ENCODE measurements at regions not wholly inside any gene's neighbourhood (a gene's known extent, or its start where the extent isn't known, plus 50 kb on each side); places are given as distances from the start of the nearest gene placed in this dataset.

GRCh38 chr12:115313929-115314328 lies 630.0 kb upstream of the TBX3 start:
- H3K36me3 ChIP-seq: no peaks in the 10 kb centered on the region
- no peaks in the 10 kb centered on the region for H3K27me3 ChIP-seq
- no peak for DNase-seq
- WGBS, 2 donors: 27 to 42% methylated on average over 2 of the region's 2 CpGs
- no peaks in the 10 kb centered on the region for H3K9me3 ChIP-seq
- intact Hi-C loops (cut with DNase I): no loop called here
- H3K4me1 ChIP-seq: no peaks in the 10 kb centered on the region
- TF ChIP-seq, protein P1, sequence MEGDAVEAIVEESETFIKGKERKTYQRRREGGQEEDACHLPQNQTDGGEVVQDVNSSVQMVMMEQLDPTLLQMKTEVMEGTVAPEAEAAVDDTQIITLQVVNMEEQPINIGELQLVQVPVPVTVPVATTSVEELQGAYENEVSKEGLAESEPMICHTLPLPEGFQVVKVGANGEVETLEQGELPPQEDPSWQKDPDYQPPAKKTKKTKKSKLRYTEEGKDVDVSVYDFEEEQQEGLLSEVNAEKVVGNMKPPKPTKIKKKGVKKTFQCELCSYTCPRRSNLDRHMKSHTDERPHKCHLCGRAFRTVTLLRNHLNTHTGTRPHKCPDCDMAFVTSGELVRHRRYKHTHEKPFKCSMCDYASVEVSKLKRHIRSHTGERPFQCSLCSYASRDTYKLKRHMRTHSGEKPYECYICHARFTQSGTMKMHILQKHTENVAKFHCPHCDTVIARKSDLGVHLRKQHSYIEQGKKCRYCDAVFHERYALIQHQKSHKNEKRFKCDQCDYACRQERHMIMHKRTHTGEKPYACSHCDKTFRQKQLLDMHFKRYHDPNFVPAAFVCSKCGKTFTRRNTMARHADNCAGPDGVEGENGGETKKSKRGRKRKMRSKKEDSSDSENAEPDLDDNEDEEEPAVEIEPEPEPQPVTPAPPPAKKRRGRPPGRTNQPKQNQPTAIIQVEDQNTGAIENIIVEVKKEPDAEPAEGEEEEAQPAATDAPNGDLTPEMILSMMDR (IDR thresholded peaks at IDR 0.05): no peak
- no peak for TF ChIP-seq POLR2A (IDR thresholded peaks at IDR 0.05)
- H3K27ac ChIP-seq: no peak overlapping the region
- H3K4me3 ChIP-seq (replicated peaks in 1 of 3): no peak overlapping the region

GRCh38 chr12:115312901-115313300 lies 628.9 kb upstream of the TBX3 start:
- 72 to 79% methylated on average over 3 of the region's 3 CpGs for WGBS, 2 donors
- TF ChIP-seq POLR2A (IDR thresholded peaks at IDR 0.05): no peak
- TF ChIP-seq, protein P1 (IDR thresholded peaks at IDR 0.05): no peak
- intact Hi-C loops (cut with DNase I): no loop called here
- no peak for DNase-seq
- Histone ChIP-seq H3K9me3 (no peaks in the 10 kb centered on the region), H3K27ac (no peak overlapping the region), H3K36me3 (no peaks in the 10 kb centered on the region), H3K4me3 (replicated peaks in 1 of 3) (no peak overlapping the region), H3K27me3 (no peaks in the 10 kb centered on the region), H3K4me1 (no peaks in the 10 kb centered on the region)

DNA sequence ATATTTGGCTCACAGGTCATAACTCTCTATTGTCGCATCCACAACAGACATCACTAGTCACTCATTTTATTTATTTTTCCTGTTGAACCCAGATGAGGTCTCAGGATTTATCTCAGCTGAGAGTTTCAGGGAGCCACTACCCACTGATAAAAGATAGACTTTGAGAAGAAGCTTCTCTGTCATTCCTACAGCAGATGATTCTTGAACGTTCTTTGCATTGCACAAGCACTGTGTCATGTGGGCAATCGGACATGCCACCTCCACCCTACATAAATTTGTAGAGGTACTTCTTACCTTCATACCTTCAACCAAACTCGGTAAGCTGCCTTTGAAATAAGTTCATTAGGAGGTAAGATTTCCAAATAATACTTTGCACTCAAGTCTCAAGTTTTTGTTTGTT lies 627.9 kb upstream of the TBX3 start:
- DNase-seq: no peak
- intact Hi-C loops (cut with DNase I): no loop called here
- H3K36me3 ChIP-seq: no peaks in the 10 kb centered on the region
- no peak for TF ChIP-seq POLR2A (IDR thresholded peaks at IDR 0.05)
- TF ChIP-seq, protein P1 (IDR thresholded peaks at IDR 0.05): no peak
- no peaks in the 10 kb centered on the region for H3K4me1 ChIP-seq
- H3K9me3 ChIP-seq: no peaks in the 10 kb centered on the region
- H3K27ac ChIP-seq: no peak overlapping the region
- no peak overlapping the region for H3K4me3 ChIP-seq (replicated peaks in 1 of 3)
- whole genome bisulfite sequencing, 2 donors: 90 to 92% methylated on average over 4 of the region's 4 CpGs
- no peaks in the 10 kb centered on the region for H3K27me3 ChIP-seq

- Histone ChIP-seq H3K27me3 (no peaks in the 10 kb centered on the region), H3K36me3 (no peaks in the 10 kb centered on the region), H3K4me3 (replicated peaks in 1 of 3) (no peak overlapping the region), H3K27ac (no peak overlapping the region), H3K9me3 (no peaks in the 10 kb centered on the region), H3K4me1 (no peaks in the 10 kb centered on the region)
- 88 to 96% methylated on average over 1 of the region's 1 CpG for WGBS, 2 donors
- no peak for DNase-seq
- TF ChIP-seq POLR2A (IDR thresholded peaks at IDR 0.05): no peak
- TF ChIP-seq, protein P1 (IDR thresholded peaks at IDR 0.05): no peak
- intact Hi-C loops (cut with DNase I): no loop called here
These were observed 624.9 kb upstream of the TBX3 start for GRCh38 chr12:115308918-115309317.

DNA sequence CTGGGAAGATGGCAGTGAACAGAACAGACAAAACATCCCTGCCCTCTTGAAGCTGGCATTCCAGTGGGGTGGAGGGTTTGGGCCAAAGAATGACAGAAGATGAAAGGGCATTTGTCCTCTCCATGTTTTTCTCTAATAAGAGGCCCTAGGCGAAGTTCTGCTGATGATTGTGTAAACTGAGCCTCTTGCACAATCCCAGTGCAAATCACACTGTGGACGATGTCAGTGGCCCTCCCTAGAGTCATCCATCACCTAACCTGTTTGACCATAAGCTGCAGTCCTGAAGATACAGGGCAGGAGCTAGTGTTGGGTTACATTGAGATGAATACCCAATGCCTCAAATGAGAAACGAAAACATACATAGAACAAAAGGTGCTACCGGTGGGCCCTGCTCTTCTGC lies 622.4 kb upstream of the TBX3 start:
- no peaks in the 10 kb centered on the region for H3K9me3 ChIP-seq
- TF ChIP-seq, protein P1 (IDR thresholded peaks at IDR 0.05): no peak
- no peak for TF ChIP-seq POLR2A (IDR thresholded peaks at IDR 0.05)
- no peak overlapping the region for H3K4me3 ChIP-seq (replicated peaks in 1 of 3)
- intact Hi-C loops (cut with DNase I): no loop called here
- H3K36me3 ChIP-seq: no peaks in the 10 kb centered on the region
- WGBS, 2 donors: 81 to 85% methylated on average over 4 of the region's 4 CpGs
- no peaks in the 10 kb centered on the region for H3K4me1 ChIP-seq
- H3K27ac ChIP-seq: no peak overlapping the region
- no peak for DNase-seq
- no peaks in the 10 kb centered on the region for H3K27me3 ChIP-seq

Data from thyroid gland (tissue), 4 donors.